ENCODE measurements at regions not wholly inside any gene's neighbourhood (a gene's known extent, or its start where the extent isn't known, plus 50 kb on each side); places are given as distances from the start of the nearest gene placed in this dataset.

GRCh38 chr1:157315544-157315943 is 177.3 kb upstream of the ETV3 start (continued):
- TF ChIP-seq MAX (IDR thresholded peaks at IDR 0.05; ENCODE audit: low read depth), result no peak
- TF ChIP-seq EP300 (IDR thresholded peaks at IDR 0.05; ENCODE audit: borderline replicate concordance in 1 of 2, low read depth in 1 of 2, low read length in 1 of 2), result no peak
- TF ChIP-seq PBX3 (IDR thresholded peaks at IDR 0.05), result no peak
- no peak for TF ChIP-seq RFX5 (IDR thresholded peaks at IDR 0.05; ENCODE audit: low read length)
- no peak for TF ChIP-seq ELF1 (IDR thresholded peaks at IDR 0.05)
- TF ChIP-seq CTCF (IDR thresholded peaks at IDR 0.05), result no peak
- TF ChIP-seq FOSL2 (IDR thresholded peaks at IDR 0.05; ENCODE audit: borderline replicate concordance, low read depth), result no peak
- TF ChIP-seq RCOR1 (IDR thresholded peaks at IDR 0.05; ENCODE audit: low read length), result no peak

- Histone ChIP-seq H3K4me3 (ENCODE audit: low read depth in 2 of 2, low read length in 1 of 2) (no peak overlapping the region), H3K9ac (no peak overlapping the region), H3K4me1 (ENCODE audit: control insufficient read depth in 1 of 2, insufficient read depth in 2 of 2, low read depth in 1 of 2, low read length in 1 of 2) (no peaks in the 10 kb centered on the region), H3K27me3 (ENCODE audit: insufficient read depth) (no peaks in the 10 kb centered on the region), H3K4me2 (no peak overlapping the region), H2AFZ (ENCODE audit: low read depth) (no peak overlapping the region), H3K79me2 (ENCODE audit: insufficient read depth) (no peaks in the 10 kb centered on the region), H3K27ac (ENCODE audit: low read depth in 2 of 2, low read length in 1 of 2) (no peak overlapping the region), H3K9me2 (no peaks in the 10 kb centered on the region), H3F3A (replicated peaks; ENCODE audit: insufficient read depth) (no peaks in the 10 kb centered on the region), H3K36me3 (replicated peaks in 1 of 2; ENCODE audit: control insufficient read depth in 1 of 2, insufficient read depth in 2 of 2, low read length in 1 of 2) (no peaks in the 10 kb centered on the region), H3K9me3 (no peaks in the 10 kb centered on the region), H4K20me1 (ENCODE audit: insufficient read depth) (no peaks in the 10 kb centered on the region)
- 1% methylated on average over 2 of the region's 2 CpGs for whole genome bisulfite sequencing (ENCODE audit: low lambda C conversion rate)
- ChIA-PET CTCF (no interaction called here), POLR2A (no interaction called here)
- no peak for DNase-seq
- TF ChIP-seq EZH2phosphoT487 (IDR thresholded peaks at IDR 0.05; ENCODE audit: borderline replicate concordance, low read depth) (no peak), SMC3 (IDR thresholded peaks at IDR 0.05; ENCODE audit: low read depth, low read length) (no peak), EP300 (IDR thresholded peaks at IDR 0.05; ENCODE audit: borderline replicate concordance in 1 of 2, low read depth in 1 of 2, low read length in 1 of 2) (no peak), ZBTB33 (IDR thresholded peaks at IDR 0.05; ENCODE audit: borderline replicate concordance, low read depth) (no peak), YY1 (IDR thresholded peaks at IDR 0.05; ENCODE audit: low read depth) (no peak)
Observed at GRCh38 chr1:157314408-157314807, 176.2 kb upstream of the ETV3 start.

All from SK-N-SH (cell line).